HUDEP-2 (cell line): ENCODE measurements at regions not wholly inside any gene's neighbourhood (a gene's known extent, or its start where the extent isn't known, plus 50 kb on each side); places are given as distances from the start of the nearest gene placed in this dataset.

Experiments
- DNase-seq, 76 experiments: peaks; one replicate each; lab custom pipeline; 2025; ENCODE audit not compliant: unreplicated experiment in 76 of 76; lab: John Stamatoyannopoulos, UW

GRCh38 chr22:48112687-48113521, 1350.5 kb downstream of the TBC1D22A start:
- DNase-seq, result no peak

DNA sequence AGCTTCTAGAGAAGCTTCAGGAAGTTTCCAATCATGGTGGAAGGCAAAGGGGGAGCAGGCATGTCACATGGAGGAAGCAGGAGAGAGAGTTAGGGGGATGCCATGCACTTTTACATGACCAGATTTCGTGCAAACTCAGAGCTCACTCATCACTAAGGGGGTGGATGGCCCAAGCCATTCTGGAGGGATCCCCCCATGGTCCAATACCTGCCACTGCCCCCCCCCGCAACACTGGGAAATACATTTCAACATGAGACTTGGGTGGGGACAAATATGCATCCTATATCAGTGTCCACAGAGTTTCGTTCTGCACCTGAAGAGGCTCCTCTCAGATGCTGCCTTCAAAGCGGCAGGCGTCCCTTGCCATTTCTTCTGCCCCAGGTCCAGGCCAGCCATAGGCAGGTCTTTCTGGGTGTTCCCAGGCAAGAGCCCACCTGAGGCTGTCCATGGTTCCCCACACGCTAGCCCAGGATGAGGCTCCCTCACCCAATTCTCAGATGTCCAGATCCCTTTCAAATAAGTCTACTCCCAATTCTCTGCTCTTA, 1344.3 kb downstream of the TBC1D22A start:
- DNase-seq, result no peak

DNA sequence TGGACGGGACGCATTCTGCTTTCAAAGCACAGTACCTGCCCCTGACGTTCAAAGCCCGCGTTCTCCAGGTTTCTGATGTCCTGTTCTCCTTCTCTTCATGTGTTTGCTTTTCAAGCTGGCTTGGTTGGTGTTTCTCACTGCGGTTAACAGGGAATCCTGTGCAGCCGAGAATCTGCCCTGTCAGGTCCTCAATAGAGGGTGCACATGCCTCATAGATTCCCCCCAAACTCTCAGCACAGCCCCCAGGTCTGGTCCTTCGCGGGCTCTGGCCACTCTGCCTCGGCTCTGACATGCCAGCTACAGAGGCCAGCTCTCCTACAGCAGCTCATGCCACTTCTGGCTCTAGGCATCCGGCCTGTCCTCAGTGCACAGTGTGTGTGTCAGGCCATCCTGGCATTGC, 1343.8 kb downstream of the TBC1D22A start:
- DNase-seq, result no peak

DNA sequence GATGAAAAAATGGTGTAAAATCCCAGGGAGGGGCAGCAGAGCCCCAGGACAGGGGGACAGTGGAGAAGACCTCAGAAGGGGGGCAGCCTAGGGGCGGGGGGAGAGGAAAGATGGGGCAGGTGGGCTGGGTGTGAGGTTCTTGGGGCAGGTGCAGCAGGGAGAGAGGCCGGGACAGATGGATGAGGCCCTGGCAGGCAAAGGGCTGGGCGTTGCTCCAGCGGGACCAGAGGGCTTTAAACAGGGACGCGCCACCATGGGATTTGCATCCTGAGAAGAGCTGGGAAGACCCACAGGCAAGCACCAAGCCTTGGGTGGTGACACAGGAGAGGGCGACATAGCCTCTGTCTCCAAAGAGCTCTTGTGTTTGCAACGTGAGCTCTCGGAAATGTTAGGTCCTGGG, 1342.8 kb downstream of the TBC1D22A start:
- DNase-seq, result no peak

- no peak for DNase-seq
Observed at GRCh38 chr22:48104766-48105165, 1342.3 kb downstream of the TBC1D22A start.

- DNase-seq, result no peak
Observed at GRCh38 chr22:48104102-48104738, 1341.8 kb downstream of the TBC1D22A start.

DNA sequence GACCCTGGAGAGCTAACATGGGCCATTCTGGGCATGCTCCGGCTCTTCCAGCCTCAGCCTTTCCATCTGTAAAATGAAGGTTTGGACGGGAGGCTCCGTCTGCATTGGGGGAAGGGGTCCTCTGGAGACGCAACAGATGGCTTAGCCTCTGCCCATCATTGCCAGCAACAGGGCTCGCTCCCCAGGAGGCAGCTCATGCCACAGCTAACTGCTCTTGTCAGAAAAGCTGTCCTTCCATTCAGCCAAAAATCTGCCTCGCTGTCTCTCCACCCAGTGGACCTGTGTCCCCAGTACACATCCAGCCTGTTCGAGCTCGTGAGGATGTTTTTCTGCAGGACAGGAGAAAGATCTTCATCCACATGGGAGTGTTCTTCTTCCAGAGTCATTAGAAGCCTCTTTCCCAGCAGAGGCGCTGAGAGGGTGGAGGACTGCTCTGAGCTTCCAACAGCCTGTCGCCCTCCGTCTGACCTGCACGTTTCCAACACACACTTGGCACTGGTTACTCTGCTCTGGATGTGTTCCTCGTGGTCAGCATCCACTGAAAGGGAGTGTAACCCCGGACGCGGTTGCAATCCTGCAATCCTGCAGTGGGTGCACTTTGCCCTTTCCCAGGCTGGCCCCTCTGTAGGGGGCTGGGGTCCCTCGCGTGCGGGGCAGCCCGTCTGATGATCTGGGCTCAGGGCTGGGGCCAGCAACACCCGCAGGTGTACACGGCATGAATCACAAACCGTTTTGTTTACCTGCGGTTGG, 1340.9 kb downstream of the TBC1D22A start:
- no peak for DNase-seq

GRCh38 chr22:48102581-48102980, 1340.1 kb downstream of the TBC1D22A start:
- no peak for DNase-seq

DNA sequence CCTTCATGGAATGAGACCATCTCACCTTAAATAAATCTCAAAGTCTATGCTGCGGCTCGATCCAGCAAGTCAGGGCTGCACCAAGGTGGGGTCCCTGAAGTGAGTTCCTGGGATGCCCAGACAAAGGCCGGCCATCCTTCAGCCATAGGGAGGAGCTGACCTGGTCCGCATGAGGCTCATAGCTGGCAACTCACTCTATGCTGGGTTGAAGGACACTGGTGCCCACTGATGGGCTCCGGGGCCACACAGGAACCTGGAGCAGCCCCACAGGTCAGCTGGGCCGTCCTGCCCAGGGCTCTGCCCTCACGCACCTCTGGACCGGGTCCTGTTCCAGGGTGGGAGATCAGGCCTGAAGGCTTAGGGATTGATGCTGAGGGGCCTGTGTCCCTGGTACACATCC, 1339.3 kb downstream of the TBC1D22A start:
- no peak for DNase-seq

- DNase-seq, result no peak
Observed at GRCh38 chr22:48100685-48101417, 1338.4 kb downstream of the TBC1D22A start.

- no peak for DNase-seq
Observed at GRCh38 chr22:48099671-48100070, 1337.2 kb downstream of the TBC1D22A start.

GRCh38 chr22:48099251-48099650, 1336.8 kb downstream of the TBC1D22A start:
- DNase-seq, result no peak

GRCh38 chr22:48098921-48099245, 1336.4 kb downstream of the TBC1D22A start:
- no peak for DNase-seq

- DNase-seq, result no peak
Observed at GRCh38 chr22:48098243-48098920, 1335.9 kb downstream of the TBC1D22A start.

DNA sequence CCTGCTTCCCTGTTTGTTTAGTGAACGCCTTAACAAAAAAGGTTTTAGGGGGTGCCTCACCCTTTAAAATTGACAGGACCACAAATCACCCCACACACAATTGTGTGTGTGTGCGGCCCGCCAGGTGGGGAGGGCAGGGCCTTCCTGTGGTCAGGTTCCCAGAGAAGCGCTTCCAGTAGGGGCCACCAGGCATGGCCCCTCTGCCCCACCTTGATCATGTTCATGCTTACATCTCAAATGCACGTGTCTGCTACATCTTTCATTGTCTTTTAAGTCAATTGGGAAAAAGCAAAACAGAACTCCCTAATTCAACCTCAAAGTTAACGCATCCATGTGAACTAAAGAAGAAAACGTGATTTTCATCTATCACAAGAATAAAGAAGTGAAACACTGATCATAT, 1335.3 kb downstream of the TBC1D22A start:
- no peak for DNase-seq

DNA sequence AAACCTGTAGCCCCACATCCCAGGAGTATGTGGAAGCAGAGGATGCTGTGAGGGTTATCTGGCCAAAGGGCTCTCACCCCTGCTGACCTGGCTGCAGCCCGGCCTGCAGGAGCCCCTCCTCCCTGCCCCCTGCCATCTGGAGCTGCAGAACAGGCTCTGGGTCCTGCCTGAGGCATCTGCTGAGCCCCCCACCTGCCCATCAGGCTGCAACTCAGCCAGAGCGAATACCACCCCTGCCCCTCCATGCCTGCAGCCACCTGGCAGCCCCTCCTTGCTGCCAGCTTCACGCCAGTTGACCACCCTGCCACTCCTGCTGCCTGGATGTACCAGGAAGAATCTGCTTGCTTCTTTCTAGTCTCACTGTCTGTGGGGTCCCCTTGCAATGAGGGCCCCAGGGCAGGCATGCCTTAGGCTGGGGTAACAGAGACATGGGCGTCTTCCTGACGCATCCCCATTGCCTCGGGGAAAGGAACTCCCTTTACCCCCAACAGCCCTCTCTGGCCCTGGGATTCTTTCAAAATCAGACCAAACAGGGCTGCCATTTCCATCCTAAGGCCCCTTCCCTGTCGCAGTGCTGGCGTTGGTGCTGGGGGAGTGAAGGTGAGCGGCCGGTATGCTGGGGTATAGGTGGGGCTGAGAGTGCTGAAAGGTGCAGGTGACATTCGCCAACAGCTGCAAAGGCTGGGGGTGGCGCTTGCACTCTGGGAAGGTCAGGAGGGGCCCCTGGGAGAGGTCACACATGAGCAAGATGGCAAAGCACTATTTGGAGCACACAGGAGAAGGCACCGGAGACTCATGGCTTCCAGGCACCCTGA, 1334.6 kb downstream of the TBC1D22A start:
- DNase-seq, result no peak

- no peak for DNase-seq
Observed at GRCh38 chr22:48096411-48096810, 1334.0 kb downstream of the TBC1D22A start.

DNA sequence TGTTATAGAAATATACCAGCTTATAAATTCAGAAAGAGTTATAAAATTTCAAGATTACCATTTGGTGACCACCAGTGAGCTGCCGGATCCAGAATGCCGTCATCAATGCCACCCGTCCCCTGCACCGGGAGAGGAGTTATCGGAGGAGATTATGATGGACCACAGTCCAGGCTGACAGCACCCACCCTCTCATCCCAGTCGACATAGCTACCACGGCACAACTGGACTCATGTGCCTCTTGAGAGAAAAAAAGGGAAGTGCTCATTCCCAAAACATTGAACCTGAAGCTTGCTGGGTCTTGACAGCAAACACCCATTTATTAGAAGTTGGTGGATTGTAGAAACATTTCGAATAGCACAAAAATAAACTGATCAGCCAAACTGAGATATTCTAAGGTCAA, 1331.5 kb downstream of the TBC1D22A start:
- DNase-seq, result no peak

GRCh38 chr22:48092866-48093265, 1330.4 kb downstream of the TBC1D22A start:
- no peak for DNase-seq
